Renal pelvis (tissue), 1 donor: ENCODE measurements at regions not wholly inside any gene's neighbourhood (a gene's known extent, or its start where the extent isn't known, plus 50 kb on each side); places are given as distances from the start of the nearest gene placed in this dataset.

Source experiments
- DNase-seq: peaks from one replicate; pipeline ENCODE4 v3.0.0-alpha.2; 2013

DNA sequence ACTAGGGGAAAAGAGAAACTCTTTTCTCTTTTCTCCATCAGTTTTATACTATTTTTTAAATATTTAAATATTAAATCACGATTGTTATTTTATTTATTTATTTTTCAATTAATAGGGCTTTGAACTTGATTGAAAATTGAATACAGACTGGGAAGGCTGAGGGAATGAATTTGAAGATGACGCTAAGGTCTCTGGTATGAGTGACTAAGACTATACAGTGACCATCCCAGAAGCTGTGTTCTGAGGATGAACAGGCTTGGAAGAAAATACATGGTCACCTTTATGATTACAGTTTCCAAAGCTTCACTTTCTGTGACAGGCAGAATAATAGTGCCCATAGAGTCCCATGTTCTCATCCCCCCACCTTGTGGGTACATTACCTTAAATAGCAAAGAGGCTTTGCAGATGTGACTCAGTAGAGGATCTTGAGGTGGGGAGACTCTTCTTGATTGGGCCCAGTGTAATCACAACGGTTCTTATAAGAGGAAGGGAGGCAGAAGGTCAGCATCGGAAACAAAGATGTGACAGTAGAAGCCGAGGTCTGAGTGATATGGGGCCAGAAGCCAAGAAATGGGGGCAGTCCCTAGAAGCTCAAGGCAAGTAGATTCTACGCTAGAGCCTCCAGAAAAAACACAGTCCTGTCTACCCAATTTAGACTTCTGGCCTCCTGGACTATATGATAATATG is 51.0 kb upstream of the LPP start:
- no peak for DNase-seq

DNA sequence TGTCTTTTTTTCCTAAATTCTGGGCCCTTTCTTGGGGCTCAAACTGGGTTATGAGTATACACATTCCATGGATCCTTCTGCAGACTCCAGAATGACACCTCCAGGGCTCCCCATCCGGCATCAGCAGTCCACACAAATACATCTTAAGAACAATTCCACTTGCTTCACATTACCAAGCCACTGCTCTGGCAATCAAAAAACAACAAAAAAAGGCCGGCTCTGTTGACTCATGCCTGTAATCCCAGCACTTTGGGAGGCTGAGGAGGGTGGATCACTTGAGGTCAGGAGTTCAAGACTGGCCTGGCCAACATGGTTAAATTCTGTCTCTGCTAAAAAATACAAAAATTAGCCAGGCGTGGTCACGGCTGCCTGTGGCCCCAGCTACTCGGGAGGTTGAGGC is 49.9 kb upstream of the LPP start:
- DNase-seq, result no peak
